ENCODE measurements at regions not wholly inside any gene's neighbourhood (a gene's known extent, or its start where the extent isn't known, plus 50 kb on each side); places are given as distances from the start of the nearest gene placed in this dataset.

- TF ChIP-seq TSHZ2 (CRISPR knock-in tag; IDR thresholded peaks at IDR 0.05) (no peak), ARNTL (CRISPR knock-in tag; IDR thresholded peaks at IDR 0.05; ENCODE audit: borderline replicate concordance, low read depth) (no peak), ZNF565 (CRISPR knock-in tag; conservative IDR thresholded peaks at IDR 0.05; ENCODE audit: low read depth) (no peak), ZC3H10 (CRISPR knock-in tag; IDR thresholded peaks at IDR 0.05) (no peak)
Observed at GRCh38 chr1:29646161-29646775, 409.9 kb downstream of the PTPRU start (continued).

GRCh38 chr1:29645586-29645985 is 409.3 kb downstream of the PTPRU start:
- no peak for ATAC-seq
- TF ChIP-seq ARNTL (CRISPR knock-in tag; IDR thresholded peaks at IDR 0.05; ENCODE audit: borderline replicate concordance, low read depth), result no peak
- no peak for TF ChIP-seq TCF4 (CRISPR knock-in tag; IDR thresholded peaks at IDR 0.05; ENCODE audit: borderline replicate concordance)
- no peak for TF ChIP-seq ZNF70 (CRISPR knock-in tag; IDR thresholded peaks at IDR 0.05)
- no peak for TF ChIP-seq CREB5 (CRISPR knock-in tag; IDR thresholded peaks at IDR 0.05; ENCODE audit: low read depth)
- TF ChIP-seq ZFP30 (CRISPR knock-in tag; IDR thresholded peaks at IDR 0.05), result no peak

- TF ChIP-seq CREB5 (CRISPR knock-in tag; IDR thresholded peaks at IDR 0.05; ENCODE audit: low read depth) (no peak), ARNTL (CRISPR knock-in tag; IDR thresholded peaks at IDR 0.05; ENCODE audit: borderline replicate concordance, low read depth) (no peak), PPARA (CRISPR knock-in tag; IDR thresholded peaks at IDR 0.05; ENCODE audit: borderline replicate concordance) (no peak), ZNF8 (CRISPR knock-in tag; IDR thresholded peaks at IDR 0.05) (no peak), CSRNP3 (CRISPR knock-in tag; IDR thresholded peaks at IDR 0.05) (no peak), ZNF70 (CRISPR knock-in tag; IDR thresholded peaks at IDR 0.05) (no peak), CSDC2 (CRISPR knock-in tag; IDR thresholded peaks at IDR 0.05) (no peak), SNAI2 (CRISPR knock-in tag; IDR thresholded peaks at IDR 0.05) (no peak), RARB (CRISPR knock-in tag; IDR thresholded peaks at IDR 0.05) (no peak), ZNF565 (CRISPR knock-in tag; conservative IDR thresholded peaks at IDR 0.05; ENCODE audit: low read depth) (no peak), BACH2 (CRISPR knock-in tag; IDR thresholded peaks at IDR 0.05; ENCODE audit: borderline replicate concordance) (no peak), POU6F1 (CRISPR knock-in tag; IDR thresholded peaks at IDR 0.05; ENCODE audit: borderline replicate concordance, low read depth) (no peak), OSR1 (CRISPR knock-in tag; IDR thresholded peaks at IDR 0.05) (no peak), TSHZ2 (CRISPR knock-in tag; IDR thresholded peaks at IDR 0.05) (no peak), ZC3H10 (CRISPR knock-in tag; IDR thresholded peaks at IDR 0.05) (no peak), ZFP3 (CRISPR knock-in tag; IDR thresholded peaks at IDR 0.05) (no peak), ISL1 (CRISPR knock-in tag; IDR thresholded peaks at IDR 0.05) (no peak), PATZ1 (CRISPR knock-in tag; IDR thresholded peaks at IDR 0.05; ENCODE audit: borderline replicate concordance) (no peak), TCF4 (CRISPR knock-in tag; IDR thresholded peaks at IDR 0.05; ENCODE audit: borderline replicate concordance) (no peak)
- no peak for ATAC-seq
Observed at GRCh38 chr1:29644812-29645211, 408.5 kb downstream of the PTPRU start.
